ENCODE measurements at regions not wholly inside any gene's neighbourhood (a gene's known extent, or its start where the extent isn't known, plus 50 kb on each side); places are given as distances from the start of the nearest gene placed in this dataset.

DNA sequence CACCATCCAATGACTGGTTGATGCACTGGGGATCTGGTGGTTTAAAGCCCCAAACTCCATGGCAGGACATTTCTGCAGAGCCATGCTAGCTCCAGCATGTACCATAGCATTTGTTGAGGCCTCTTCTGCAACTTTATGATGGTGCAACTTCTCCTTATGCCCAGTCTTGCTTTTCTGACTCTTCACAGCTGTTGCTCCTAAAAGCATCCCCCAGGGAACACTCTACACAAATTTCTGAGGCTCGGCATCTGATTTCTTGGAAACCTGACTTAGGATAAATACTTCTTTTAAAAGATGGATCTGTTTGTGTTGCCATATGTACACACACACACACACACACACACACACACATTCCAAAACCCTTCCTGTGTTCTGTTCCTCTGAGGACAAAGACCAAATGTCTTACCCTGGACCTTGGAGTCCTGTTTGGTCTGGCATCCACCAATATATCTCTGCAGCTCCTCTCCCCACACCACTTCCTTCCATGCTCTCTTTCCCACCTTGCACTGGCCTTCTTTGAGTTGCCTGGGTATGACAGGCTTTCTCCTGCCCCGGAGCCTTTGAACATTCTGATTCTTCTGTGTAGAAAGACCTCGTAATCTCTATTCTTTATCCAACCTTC is 388.5 kb upstream of the ZNF507 start:
- DNase-seq: no peak
- H3K27me3 ChIP-seq: no peaks in the 10 kb centered on the region
- no peaks in the 10 kb centered on the region for H3K9me3 ChIP-seq
- no peak overlapping the region for H3K27ac ChIP-seq
- TF ChIP-seq, protein P1, sequence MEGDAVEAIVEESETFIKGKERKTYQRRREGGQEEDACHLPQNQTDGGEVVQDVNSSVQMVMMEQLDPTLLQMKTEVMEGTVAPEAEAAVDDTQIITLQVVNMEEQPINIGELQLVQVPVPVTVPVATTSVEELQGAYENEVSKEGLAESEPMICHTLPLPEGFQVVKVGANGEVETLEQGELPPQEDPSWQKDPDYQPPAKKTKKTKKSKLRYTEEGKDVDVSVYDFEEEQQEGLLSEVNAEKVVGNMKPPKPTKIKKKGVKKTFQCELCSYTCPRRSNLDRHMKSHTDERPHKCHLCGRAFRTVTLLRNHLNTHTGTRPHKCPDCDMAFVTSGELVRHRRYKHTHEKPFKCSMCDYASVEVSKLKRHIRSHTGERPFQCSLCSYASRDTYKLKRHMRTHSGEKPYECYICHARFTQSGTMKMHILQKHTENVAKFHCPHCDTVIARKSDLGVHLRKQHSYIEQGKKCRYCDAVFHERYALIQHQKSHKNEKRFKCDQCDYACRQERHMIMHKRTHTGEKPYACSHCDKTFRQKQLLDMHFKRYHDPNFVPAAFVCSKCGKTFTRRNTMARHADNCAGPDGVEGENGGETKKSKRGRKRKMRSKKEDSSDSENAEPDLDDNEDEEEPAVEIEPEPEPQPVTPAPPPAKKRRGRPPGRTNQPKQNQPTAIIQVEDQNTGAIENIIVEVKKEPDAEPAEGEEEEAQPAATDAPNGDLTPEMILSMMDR (IDR thresholded peaks at IDR 0.05): no peak
- TF ChIP-seq POLR2A (IDR thresholded peaks at IDR 0.05): no peak
- no peaks in the 10 kb centered on the region for H3K36me3 ChIP-seq (ENCODE audit: low read depth, missing control alignments)
- intact Hi-C loops (cut with DNase I; ENCODE audit: low total_unique reads): no loop called here
- H3K4me1 ChIP-seq: peaks cover 12% of the 10 kb centered on the region
- 80 to 81% methylated on average over 3 of the region's 3 CpGs for WGBS, 2 donors
- no peak overlapping the region for H3K4me3 ChIP-seq

DNA sequence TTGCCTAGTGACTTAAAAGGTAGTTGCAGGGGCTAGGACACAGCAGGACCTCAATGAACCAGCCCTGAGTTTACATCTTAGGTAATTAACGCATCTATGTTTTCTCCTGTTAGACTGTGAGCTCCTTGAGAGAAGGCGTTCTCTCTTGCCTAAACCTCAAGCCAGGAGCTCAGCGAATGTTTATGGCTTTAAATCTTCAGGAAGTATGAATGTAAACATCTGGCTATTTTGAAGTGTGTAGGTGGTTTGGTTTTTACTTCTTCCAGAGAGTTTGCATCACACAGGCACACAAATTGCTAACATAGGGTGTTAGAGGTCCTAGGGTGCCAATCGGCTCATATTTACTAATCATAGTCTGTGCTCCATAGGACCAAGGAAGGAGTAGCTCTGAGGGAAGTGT is 387.7 kb upstream of the ZNF507 start:
- DNase-seq: no peak
- Histone ChIP-seq H3K4me1 (peaks cover 16% of the 10 kb centered on the region), H3K9me3 (no peaks in the 10 kb centered on the region), H3K36me3 (ENCODE audit: low read depth, missing control alignments) (no peaks in the 10 kb centered on the region), H3K27me3 (no peaks in the 10 kb centered on the region), H3K27ac (no peak overlapping the region), H3K4me3 (no peak overlapping the region)
- TF ChIP-seq, protein P1 (IDR thresholded peaks at IDR 0.05): no peak
- no peak for TF ChIP-seq POLR2A (IDR thresholded peaks at IDR 0.05)
- 89 to 90% methylated on average over 4 of the region's 4 CpGs for WGBS, 2 donors
- intact Hi-C loops (cut with DNase I; ENCODE audit: low total_unique reads): no loop called here

DNA sequence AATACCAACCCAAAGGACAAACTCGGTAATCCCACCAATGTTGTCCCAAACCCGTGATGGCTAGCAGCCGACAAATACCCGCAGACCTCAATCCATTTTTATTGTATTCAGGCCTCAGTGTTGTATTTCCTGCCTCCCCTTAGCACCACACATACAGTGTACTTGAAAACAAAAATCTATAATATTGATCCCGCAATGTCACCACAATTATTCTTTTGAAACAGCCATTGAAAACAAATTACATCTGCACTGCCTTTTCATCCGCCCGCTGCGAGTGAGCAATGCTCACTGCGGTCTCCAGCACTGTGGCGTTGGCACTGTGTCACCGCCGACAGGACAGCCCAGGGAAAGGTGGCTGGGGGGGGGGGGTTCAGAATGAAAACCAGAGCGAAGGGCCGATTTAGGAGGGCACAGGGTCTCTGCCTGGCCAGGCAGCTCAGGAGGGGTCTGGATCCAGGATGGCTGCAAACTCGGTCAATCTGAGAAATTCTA is 385.8 kb upstream of the ZNF507 start:
- no peaks in the 10 kb centered on the region for H3K27me3 ChIP-seq
- H3K4me3 ChIP-seq: no peak overlapping the region
- intact Hi-C loops (cut with DNase I; ENCODE audit: low total_unique reads): no loop called here
- DNase-seq: no peak
- no peaks in the 10 kb centered on the region for H3K36me3 ChIP-seq (ENCODE audit: low read depth, missing control alignments)
- 97 to 98% methylated on average over 14 to 15 of the region's 15 CpGs for WGBS, 2 donors
- H3K4me1 ChIP-seq: peaks cover 33% of the 10 kb centered on the region
- no peak for TF ChIP-seq POLR2A (IDR thresholded peaks at IDR 0.05)
- TF ChIP-seq, protein P1 (IDR thresholded peaks at IDR 0.05): no peak
- no peaks in the 10 kb centered on the region for H3K9me3 ChIP-seq
- no peak overlapping the region for H3K27ac ChIP-seq

DNA sequence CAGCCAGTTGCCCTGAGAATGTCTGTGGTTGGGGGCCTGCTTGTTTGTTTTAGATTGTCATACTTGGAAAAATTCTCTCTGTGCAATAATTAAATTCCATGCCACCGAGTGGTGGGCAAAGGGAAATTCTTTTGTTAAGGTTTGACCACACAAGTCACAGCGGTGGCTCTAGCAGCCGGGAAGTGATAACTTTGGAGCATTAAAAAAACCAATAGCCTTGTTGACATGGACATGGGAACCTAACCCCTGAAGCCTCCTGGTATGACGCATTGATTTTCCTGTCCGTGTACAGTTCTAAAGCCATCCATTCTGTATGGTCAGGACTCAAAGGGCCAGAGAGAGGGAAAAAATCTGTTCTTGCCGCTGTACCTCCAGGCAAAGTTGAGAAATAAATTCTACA is 384.9 kb upstream of the ZNF507 start:
- TF ChIP-seq, protein P1 (IDR thresholded peaks at IDR 0.05): no peak
- TF ChIP-seq POLR2A (IDR thresholded peaks at IDR 0.05): no peak
- WGBS, 2 donors: 77 to 84% methylated on average over 6 of the region's 6 CpGs
- H3K4me3 ChIP-seq: no peak overlapping the region
- no peak overlapping the region for H3K27ac ChIP-seq
- H3K36me3 ChIP-seq (ENCODE audit: low read depth, missing control alignments): no peaks in the 10 kb centered on the region
- DNase-seq: no peak
- intact Hi-C loops (cut with DNase I; ENCODE audit: low total_unique reads): no loop called here
- H3K4me1 ChIP-seq: peaks cover 33% of the 10 kb centered on the region
- no peaks in the 10 kb centered on the region for H3K27me3 ChIP-seq
- H3K9me3 ChIP-seq: no peaks in the 10 kb centered on the region

DNA sequence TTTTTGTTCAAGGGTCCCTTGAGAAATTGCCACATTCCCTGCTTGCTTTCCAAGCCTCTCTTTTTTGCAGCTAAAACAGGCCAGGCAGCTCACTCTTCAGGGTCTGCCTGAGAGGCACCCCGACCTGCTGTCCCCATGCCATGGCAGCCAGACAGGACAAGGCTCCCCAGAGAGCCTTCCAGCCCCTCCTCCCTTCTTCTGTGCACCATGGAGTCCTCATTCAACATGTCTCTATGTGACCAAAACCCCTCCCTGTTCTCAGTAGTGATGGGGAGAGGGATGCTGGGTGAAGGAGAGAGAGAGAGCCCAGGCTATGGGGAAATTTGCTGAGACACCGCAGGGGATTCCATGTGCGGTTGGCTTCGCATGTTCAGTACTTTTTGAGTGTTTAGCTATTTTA is 384.2 kb upstream of the ZNF507 start:
- intact Hi-C loops (cut with DNase I; ENCODE audit: low total_unique reads): no loop called here
- Histone ChIP-seq H3K27me3 (no peaks in the 10 kb centered on the region), H3K27ac (no peak overlapping the region), H3K4me1 (peaks cover 33% of the 10 kb centered on the region), H3K9me3 (no peaks in the 10 kb centered on the region), H3K4me3 (no peak overlapping the region), H3K36me3 (ENCODE audit: low read depth, missing control alignments) (no peaks in the 10 kb centered on the region)
- WGBS, 2 donors: 38 to 47% methylated on average over 4 of the region's 4 CpGs
- TF ChIP-seq, protein P1 (IDR thresholded peaks at IDR 0.05): no peak
- no peak for TF ChIP-seq POLR2A (IDR thresholded peaks at IDR 0.05)
- DNase-seq: no peak
